ACHN (cell line): ENCODE measurements at regions not wholly inside any gene's neighbourhood (a gene's known extent, or its start where the extent isn't known, plus 50 kb on each side); places are given as distances from the start of the nearest gene placed in this dataset.

ENCODE experiments used
- DNase-seq: peaks from one replicate; pipeline ENCODE4 v3.0.0-alpha.2; 2015
- in situ Hi-C: cut with HindIII; loops from 2 replicates; pipeline ENCODE4 v1.10.0; 2017; ENCODE audit warnings: low sequenced_read_pairs, low pct_ligation_motif_present, low pct_unique_long_range_greater_than_20kb

DNA sequence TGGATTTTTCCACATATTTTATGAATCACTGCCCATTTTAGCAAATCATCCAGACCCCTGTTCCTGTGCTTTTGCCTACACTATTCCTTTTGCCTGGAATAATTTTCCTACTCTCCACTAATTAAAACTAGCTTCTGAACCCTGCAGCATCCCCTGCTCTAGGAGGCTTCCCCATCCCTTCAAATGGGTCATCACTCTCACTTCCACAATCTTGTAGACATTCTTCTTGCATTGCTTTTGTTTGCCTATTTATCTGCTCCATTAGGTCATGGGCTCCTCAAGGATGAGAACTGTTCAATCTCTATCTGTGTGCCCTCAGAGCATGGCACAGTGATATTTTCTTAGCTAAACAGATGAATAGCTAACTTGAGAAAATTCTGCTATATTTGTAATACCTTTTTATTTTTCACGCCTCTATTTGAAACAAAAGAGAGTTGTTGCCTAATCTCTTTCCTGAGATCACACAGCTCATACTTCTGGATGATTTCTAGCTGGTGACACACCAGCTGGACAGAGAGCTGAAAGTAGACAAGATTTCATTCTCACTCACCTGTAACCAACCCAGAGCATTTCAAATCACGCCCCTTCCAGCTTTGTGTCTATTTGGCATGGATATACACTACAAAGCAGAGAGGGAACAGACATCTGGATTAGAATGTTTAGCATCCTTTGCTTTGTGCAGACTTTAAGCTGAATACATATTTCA lies 466.0 kb downstream of the FOXO1 start:
- in situ Hi-C loops, result no loop called here
- DNase-seq, result no peak

DNA sequence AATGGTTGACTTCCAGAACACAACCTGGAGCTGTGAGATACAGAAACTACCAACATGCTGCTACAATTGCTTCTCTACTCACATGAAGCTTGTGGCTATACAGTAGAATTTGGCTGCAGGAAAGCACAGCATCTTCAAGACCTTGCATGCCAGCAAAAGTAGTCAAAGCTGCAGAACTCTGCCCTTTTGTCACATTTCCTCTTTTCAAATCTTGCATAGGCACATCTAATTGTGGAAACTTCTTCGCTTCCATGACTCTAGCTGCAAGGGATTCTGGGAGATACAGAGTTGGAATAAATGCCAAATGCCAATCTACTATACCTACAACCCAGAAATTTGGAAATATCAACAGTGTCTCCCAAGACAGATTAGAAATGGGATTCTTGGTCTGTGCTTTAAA lies 462.2 kb downstream of the FOXO1 start:
- DNase-seq, result no peak

DNA sequence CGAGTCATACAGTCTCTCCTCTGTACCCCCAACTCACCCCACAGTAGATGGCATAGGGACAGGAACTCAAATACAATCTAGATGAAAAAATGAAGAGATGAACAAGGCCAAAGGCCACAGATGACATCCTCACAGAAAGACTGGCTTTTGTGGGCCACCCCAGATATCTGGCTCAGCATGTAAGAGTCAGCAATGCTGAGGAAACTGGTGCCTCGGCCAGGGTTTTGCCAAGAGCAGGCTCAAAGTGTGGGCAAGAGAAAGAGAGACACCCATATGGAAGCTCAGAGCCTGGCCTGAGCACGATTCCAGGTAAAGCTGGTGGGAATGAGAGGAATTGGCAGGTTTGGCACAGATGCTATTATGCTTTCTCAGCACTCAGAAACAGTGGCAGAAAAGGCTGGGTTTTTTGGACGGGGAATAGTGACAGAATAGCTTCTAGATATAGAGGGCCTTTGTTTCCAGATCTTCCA lies 460.6 kb downstream of the FOXO1 start:
- no peak for DNase-seq
- in situ Hi-C loops, result no loop called here

More for the DNA sequence above, 462.2 kb downstream of the FOXO1 start:
- in situ Hi-C loops, result no loop called here

DNA sequence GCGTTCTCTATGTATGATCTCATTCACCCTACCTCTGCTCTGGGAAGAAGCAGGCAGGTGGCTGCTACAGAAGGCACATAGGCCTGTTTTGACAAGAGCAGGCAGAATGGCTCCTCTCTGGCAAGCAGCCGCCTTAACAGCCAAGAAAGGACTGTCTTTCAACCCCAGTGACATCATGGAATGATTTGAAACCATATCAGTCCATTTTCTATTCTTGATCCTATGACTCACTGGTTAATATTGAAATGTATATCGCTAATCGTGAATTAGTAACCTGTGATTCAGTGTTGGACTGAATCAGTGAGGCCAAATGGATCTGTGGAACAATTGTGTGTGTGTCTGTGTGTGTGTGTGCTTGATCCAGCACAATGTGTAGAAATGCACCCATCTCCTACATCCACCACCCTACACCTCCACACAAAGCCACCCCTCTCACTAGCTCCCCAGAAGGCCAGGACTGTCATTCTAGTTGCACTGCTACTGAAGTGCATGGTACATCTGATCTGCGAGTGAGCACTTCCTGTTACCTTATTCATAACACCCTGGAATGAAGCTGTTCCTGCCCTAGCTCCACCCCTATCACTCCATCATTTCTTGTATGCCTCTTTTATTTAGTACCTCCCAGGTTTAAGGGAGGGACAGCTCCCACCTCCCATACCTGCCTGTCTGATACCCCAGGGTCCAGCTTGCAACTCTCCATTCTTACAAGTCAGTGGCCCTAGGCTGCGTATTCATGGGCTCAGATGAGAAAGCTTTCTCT lies 460.0 kb downstream of the FOXO1 start:
- in situ Hi-C loops, result no loop called here
- DNase-seq, result peak; percentile 68

DNA sequence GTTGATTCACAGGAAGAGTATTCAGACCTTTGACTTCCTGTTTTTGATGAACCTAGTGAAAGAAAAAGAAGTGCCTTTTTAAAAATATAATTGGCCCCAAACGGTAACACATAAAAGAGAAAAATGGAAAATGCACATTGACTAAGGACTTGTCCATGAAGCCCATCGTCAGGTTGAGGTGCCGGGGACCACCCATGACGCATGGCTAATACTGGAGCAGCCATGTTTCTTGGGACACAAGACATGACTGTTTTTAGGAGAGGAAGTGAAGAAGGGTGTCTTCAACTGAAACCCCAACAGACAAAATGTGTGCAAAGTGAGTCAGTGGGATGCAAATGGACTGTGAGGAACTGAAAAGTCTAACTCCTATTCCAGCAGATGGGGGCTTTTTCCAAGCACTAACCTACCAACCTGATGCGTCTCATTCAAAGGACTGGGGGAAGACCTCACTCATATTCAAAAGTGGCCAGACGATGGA lies 459.4 kb downstream of the FOXO1 start:
- DNase-seq, result no peak
- in situ Hi-C loops, result no loop called here

DNA sequence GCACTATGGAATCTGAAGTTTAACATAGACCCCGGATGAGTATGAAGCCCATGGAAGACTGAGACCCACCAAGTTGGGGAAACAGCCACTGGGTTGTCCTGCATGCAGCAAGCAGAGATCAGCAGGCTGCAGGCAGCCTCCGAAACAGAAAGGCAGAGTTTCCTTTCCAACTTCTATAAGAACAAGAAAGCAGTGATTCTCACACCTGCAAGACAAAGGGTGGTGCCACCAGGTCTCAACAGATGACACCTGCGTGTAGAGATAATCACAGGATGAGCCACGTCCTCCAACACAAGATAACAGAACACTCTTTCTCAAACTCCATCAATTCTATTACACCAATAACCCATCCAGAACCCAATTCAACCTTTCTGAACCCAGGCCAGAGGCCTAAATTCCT lies 457.9 kb downstream of the FOXO1 start:
- in situ Hi-C loops, result no loop called here
- DNase-seq, result no peak

DNA sequence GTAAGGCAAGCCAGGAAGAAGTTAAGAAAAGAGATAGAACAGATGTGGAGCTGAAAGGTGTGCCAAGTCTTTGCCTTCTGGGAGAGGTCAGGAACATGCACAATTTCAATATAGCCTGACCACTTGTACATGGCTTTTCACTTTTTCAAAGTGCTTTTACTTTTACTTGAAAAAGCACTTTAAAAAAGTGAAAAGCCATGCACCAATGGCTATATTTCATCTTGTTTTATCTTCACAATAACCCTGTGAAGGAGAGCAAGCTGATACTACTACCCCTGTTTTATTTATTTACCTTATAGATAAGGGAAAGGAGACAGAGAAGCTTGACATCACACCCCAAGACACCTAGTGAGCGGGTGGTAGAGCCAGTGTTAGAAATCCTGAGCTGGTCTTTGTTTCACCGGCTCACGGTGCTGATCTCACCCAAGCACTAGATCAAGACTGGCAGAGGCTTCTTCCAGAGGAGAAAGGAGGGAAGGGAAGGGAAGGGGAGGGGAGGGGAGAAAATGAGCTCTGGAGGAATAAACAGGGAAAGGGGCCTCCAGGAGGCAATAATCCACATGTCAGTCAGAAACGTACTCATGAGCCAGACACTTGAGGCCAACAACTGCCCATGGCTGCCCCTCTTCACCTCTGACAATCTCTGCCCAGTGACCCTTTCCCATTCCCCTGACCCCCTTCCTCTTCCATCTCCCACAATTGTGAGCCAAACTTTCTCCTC lies 455.4 kb downstream of the FOXO1 start:
- in situ Hi-C loops, result no loop called here
- DNase-seq, result no peak

DNA sequence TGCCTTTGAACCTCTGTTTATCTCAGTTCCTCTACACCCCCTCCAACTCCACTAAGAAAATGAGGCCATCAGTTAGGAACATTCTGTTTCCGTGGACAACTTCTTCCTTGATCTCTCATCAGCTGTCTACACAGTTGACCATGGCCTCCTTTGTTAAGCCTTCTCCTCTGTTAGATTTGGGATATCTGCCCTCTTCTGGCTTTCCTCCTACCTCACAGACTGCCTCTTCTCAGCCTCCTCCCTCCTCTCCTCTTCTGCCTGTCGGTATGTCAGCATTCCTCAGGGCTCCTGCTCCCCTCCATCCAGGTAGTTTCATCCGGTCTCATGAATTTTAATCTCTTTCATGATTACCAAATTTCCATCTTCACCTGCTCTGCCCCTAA lies 454.9 kb downstream of the FOXO1 start:
- no peak for DNase-seq
- in situ Hi-C loops, result no loop called here

DNA sequence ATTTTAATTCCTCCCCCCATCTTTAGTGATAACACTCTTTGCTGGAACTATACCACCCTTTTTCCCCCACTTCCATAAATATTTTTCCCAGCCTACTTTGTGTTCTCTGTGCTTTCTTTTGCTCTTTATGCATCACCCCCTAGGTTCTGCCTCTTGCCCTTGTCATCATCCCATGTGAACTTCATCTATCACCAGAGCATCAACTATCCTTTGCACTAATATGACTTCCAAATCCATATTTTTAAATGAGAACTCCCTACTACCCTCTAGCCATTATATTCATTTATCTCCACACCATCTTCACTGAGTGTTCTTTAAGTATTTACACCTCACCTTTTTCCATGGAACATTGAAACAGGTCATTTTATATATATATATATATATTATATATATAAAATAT lies 452.7 kb downstream of the FOXO1 start:
- DNase-seq, result no peak
- in situ Hi-C loops, result no loop called here

DNA sequence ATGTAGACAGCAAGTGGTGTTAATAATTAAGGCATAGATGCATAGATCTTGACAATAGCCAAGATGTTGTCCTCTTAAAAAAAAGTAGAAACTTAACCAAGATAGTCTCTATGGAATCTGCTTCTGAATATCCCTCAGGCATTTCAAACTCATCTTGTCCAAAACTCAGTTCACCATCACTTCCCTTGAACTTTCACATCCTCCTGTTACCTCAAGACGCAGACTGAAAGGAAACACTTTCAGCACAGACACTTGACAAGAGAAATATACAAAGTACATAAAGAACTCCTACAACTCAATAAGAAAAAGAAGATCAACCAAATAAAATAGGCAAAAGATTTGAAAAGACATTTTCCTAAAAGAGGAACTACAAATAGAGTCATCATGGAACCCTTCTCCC lies 451.1 kb downstream of the FOXO1 start:
- in situ Hi-C loops, result no loop called here
- no peak for DNase-seq

DNA sequence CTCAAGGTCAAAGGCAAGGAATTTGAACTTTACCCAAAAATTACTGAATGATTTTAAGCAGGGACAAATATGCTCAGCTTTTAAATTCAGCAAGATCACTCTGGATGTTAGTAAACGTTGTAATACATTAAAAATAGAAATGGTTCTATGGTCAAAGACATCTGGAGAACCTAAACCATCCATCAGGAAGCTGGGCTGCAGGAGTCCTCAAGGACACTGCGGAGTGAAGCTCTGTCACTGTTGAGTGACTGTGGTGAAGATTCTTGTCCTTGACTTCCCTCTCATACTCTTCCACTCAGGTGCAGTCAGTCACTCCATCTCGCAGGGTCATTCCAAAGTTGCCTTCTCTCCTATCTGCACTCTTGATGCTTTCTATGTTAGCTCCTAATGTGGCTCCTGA lies 450.7 kb downstream of the FOXO1 start:
- no peak for DNase-seq

DNA sequence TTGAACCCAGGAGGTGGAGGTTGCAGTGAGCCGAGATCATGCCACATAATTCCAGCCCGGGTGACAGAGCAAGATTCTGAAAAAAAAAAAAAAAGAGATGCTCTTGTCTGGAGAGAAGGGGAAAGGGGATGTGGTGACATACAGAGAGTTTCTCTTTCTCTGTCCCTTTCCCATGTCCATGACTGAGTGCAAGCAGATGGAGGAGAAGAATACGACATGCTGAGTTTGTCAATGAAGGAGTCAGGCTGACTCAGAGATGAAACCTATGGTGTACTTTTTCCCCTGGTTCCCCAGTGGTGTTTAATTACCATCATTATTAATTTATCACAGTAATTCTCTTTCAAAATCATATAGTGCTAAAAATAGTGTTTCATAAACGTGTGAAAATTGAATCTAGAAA lies 448.8 kb downstream of the FOXO1 start:
- no peak for DNase-seq
- in situ Hi-C loops, result no loop called here

More for the DNA sequence above, 450.7 kb downstream of the FOXO1 start:
- in situ Hi-C loops, result no loop called here

DNA sequence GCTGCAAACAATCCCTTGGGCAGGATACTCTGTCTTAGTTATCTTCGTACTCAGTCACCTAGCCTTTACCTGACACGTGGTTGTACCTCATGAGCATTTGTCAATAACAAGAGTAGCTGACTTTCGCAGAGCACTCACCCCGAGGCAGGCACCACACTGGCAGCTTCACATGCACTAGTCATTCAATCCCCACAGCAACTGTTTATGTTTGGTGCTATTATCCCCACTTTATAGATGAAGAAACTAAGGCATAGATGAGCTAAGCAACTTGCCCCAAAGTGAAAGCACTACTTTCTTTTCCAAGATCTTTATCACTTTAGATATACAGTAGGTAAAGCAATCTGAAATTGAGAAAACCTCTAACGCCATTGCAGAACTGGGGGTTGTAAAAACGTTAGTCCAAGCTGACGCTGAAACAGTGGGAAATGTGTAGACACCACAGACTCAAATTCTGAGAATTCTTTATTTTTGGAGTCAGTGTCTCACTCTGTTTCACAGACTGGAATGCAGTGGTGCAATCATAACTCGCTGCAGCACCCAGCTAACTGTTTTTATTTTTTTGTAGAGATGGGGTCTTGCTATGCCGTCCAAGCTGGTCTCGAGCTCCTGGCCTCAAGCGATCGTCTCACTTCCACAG lies 446.0 kb downstream of the FOXO1 start:
- in situ Hi-C loops, result no loop called here
- DNase-seq, result no peak

DNA sequence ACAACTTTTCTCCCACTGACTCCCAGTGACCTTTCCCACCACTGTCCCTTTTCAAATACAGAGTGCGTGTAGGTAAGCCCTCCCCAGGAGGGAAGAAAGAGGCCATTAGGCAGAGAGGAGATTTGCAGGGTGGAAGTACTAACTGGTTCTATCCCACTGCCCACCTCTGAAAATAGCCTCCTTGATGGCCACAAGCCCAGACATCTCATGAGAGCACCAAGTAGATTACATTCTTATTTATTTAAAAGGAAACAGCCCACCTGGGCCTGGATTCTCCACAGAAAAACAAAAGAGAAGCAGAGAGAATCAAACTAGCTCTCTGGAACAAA lies 445.3 kb downstream of the FOXO1 start:
- no peak for DNase-seq
- in situ Hi-C loops, result no loop called here

DNA sequence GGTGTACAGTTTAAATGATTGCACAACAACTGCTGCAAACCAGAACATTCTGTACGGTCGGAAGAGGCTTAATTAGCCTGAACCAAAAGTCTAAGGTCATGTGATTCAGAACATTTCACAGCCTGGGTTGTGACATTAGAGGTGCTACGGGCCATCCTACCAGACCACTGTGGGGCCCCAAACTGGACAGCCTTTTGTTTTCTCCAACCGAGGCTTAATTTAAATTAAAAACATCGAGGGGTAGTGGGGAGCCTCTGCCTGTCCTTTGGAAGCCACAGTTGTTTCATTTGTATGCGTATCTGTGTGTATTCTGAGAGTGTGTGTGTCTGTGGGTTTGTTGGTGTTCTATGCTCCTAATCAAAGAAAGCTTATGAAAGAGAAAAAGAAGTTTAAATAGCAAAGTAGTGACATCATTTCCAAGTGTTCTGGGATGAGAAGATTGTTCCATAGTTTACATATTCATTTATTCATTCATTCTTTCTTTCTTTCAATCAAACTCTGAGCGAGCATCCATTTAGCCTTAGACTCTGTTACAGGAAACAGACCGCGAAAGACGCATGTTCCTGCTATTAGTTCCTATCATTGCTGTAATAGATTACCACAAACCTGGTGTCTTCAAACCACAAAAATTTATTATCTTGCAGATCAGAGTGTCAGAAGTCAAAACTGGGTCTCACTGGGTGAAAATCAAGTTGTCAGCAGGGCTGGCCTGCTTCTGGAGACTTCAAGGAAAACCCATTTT lies 444.8 kb downstream of the FOXO1 start:
- in situ Hi-C loops, result no loop called here
- no peak for DNase-seq

DNA sequence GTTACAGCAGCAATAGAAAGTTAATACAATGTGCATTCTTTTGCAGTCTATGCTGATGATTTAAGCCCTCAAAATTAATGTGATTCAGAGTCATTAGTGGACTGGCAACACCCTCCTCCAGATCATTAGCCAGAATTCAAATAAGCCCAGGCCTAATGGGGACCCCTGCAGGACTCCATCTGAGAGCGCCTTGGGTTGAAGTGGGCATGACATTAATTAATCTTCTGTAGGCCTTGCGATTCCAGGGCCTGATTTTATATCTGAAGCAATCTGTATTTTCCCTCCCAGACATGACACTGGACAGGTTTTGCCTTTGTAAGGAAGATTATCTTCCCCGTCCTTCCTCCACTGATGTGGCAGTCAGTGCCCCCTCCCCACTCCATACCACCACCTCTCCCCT lies 442.9 kb downstream of the FOXO1 start:
- no peak for DNase-seq
- in situ Hi-C loops, result no loop called here

DNA sequence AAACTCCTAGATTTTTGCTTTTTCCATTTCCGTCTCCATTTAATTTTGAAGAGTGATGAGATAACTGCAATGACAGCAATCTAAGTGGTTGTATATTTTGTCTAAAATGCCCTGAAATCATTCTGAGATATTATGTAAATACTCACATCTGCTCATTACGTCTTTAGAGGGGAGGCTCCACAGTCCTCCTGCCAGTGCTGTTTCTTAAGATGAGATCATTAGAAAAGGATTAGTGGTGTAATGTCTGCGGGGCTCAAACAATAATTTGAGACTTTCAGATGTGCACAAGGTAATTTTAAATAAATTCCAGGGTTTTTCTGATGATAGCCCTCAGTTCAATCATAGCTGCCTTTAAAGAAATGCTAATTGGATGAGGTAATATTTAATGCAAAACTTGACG lies 437.9 kb downstream of the FOXO1 start:
- in situ Hi-C loops, result no loop called here
- DNase-seq, result no peak

DNA sequence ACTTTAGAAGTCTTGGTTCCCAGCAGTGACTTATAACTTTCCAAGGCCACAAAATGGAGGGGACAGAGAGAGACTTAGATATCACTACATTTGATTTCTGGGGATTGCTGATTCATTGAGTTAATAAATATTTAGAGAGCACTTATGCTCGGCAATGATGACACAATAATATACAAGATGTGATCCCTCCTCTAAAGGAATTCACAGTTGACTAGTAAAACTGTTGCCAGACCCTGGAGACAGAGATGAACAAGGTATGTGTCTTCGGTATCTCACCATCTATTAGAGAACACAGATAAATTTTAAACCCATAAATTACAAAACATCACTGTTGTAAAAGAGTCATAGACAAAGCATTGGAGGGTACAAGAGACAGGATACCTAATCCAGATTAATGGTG lies 437.5 kb downstream of the FOXO1 start:
- in situ Hi-C loops, result no loop called here
- DNase-seq, result peak; percentile 4
